K562 (cell line): ENCODE measurements at regions not wholly inside any gene's neighbourhood (a gene's known extent, or its start where the extent isn't known, plus 50 kb on each side); places are given as distances from the start of the nearest gene placed in this dataset.

ENCODE experiments used
- ATAC-seq: fragments of 200-7000 bp; cut with Tn5 transposase; 3 replicates; pipeline ENCODE4 v1.9.1; 2020; ENCODE audit warnings: moderate library complexity
- BruUV-seq: library from RNA; stranded (reverse); fragments of 400-500 nt; replicated peaks from 2 replicates; lab custom pipeline; 2021; lab: Mats Ljungman, UMichigan
- CTCF ChIA-PET: fragments of 300-600 bp; formaldehyde crosslinking; extraction: SDS; loops from one replicate; lab custom pipeline; 2021; ENCODE audit warnings: low intra/inter-chr PET ratio; lab: Yijun Ruan, JAX
- POLR2A ChIA-PET: fragments of 300-600, 350-650 bp; sonication (Branson Sonifier 250); formaldehyde crosslinking; extraction: SDS; loops from one replicate; lab custom pipeline; 2021; ENCODE audit warnings: antibody characterized with exemption, inconsistent platforms; lab: Yijun Ruan, JAX
- DNase-seq, 4 experiments: peaks; one replicate each; pipeline versions ENCODE4 v3.0.0 to v3.0.0-alpha.2; 2011 to 2018; ENCODE audit warnings: low spot score in 3 of 4, mixed read lengths in 3 of 4; ENCODE audit errors: extremely low read depth in 1 of 4
- FAIRE-seq: peaks from 2 replicates; lab custom pipeline; 2011; peaks lifted over from hg19 to GRCh38; lab: Jason Lieb, UNC
- H2AFZ ChIP-seq: 2 replicates; pipeline ENCODE4 v1.6.0; 2011; ENCODE audit warnings: low read depth, low read length, control low read depth, inconsistent platforms
- H3K27ac ChIP-seq: fragments of 200-600 bp; 3 replicates; pipeline ENCODE4 v1.8.0; 2011; ENCODE audit warnings: low read depth, mild to moderate bottlenecking, control low read depth, inconsistent platforms, low read length, moderate library complexity, mixed read lengths; ENCODE audit errors: extremely low read depth
- H3K27me3 ChIP-seq, 2 experiments: fragments of 300-600 bp in 1 of 2; 2 replicates in 1 of 2; 3 replicates in 1 of 2; pipeline versions ENCODE4 v1.6.0 to v1.8.0; 2011; ENCODE audit warnings: inconsistent platforms in 2 of 2, low read length in 2 of 2, mild to moderate bottlenecking in 1 of 2, mixed read lengths in 1 of 2, moderate library complexity in 1 of 2; ENCODE audit not compliant: control insufficient read depth in 2 of 2, insufficient read depth in 2 of 2
- H3K36me3 ChIP-seq: fragments of 300-600 bp; 3 replicates; pipeline ENCODE4 v1.8.0; 2011; ENCODE audit warnings: mild to moderate bottlenecking, low read length, inconsistent platforms; ENCODE audit not compliant: control insufficient read depth, insufficient read depth
- H3K4me1 ChIP-seq, 2 experiments: fragments of 200-600 bp in 1 of 2; replicated peaks in 1 of 2; 2 replicates in 1 of 2; 3 replicates in 1 of 2; pipeline versions ENCODE4 v1.5.1 to v1.8.0; 2011; ENCODE audit warnings: inconsistent platforms in 2 of 2, low read length in 2 of 2, mild to moderate bottlenecking in 1 of 2, mixed read lengths in 1 of 2, moderate library complexity in 1 of 2; ENCODE audit not compliant: control insufficient read depth in 2 of 2, insufficient read depth in 2 of 2
- H3K4me2 ChIP-seq: 2 replicates; pipeline ENCODE4 v1.6.1; 2011; ENCODE audit warnings: low read length, control low read depth, inconsistent platforms, mixed read lengths; ENCODE audit not compliant: insufficient read depth
- H3K4me3 ChIP-seq: fragments of 200-600 bp; sonication (generic), shearing (Covaris generic); 2 replicates; pipeline ENCODE4 v1.5.1; 2016; ENCODE audit warnings: control low read depth, inconsistent platforms
- H3K79me2 ChIP-seq: fragments of 200-600 bp; 3 replicates; pipeline ENCODE4 v1.8.0; 2011; ENCODE audit warnings: low read length, inconsistent platforms; ENCODE audit not compliant: control insufficient read depth, insufficient read depth
- H3K9ac ChIP-seq, 2 experiments: 2 replicates each; pipeline versions ENCODE4 v1.6.0 to v1.6.1; 2011; ENCODE audit warnings: low read depth in 2 of 2, low read length in 2 of 2, control low read depth in 1 of 2, inconsistent platforms in 1 of 2, mild to moderate bottlenecking in 1 of 2, mixed read lengths in 1 of 2; ENCODE audit not compliant: insufficient read depth in 1 of 2
- H3K9me1 ChIP-seq: one replicate; pipeline ENCODE4 v1.6.0; 2011; ENCODE audit warnings: inconsistent platforms, mild to moderate bottlenecking, low read length, moderate library complexity; ENCODE audit not compliant: control insufficient read depth, insufficient read depth
- H3K9me3 ChIP-seq: replicated peaks from 2 replicates; pipeline ENCODE4 v1.5.1; 2011; ENCODE audit warnings: low read depth, low read length, inconsistent platforms; ENCODE audit not compliant: control insufficient read depth, insufficient read depth
- H4K20me1 ChIP-seq: replicated peaks from 2 replicates; pipeline ENCODE4 v1.6.1; 2011; ENCODE audit warnings: low read length, inconsistent platforms, mixed read lengths; ENCODE audit not compliant: control insufficient read depth, insufficient read depth
- BDP1 ChIP-seq: IDR thresholded peaks from 3 replicates; pipeline ENCODE4 v1.6.1; 2011; ENCODE audit not compliant: insufficient read length, insufficient read depth
- CAMTA2 ChIP-seq: fragments of 250-450 bp; sonication (Bioruptor Pico); conservative IDR thresholded peaks from 2 replicates; pipeline ENCODE4 v1.5.1; 2022
- EZH2 ChIP-seq: IDR thresholded peaks from 2 replicates; pipeline ENCODE4 v1.6.1; 2012; ENCODE audit warnings: low read depth, mild to moderate bottlenecking, inconsistent platforms, low read length, borderline replicate concordance
- FOXP1 ChIP-seq: sonication (generic); formaldehyde crosslinking; IDR thresholded peaks from 2 replicates; pipeline ENCODE4 v1.8.0; 2022; ENCODE audit warnings: mild to moderate bottlenecking, missing genetic modification reagents
- MYBL2 ChIP-seq, 2 experiments: fragments of 450-650 bp in 1 of 2; sonication (generic) in 1 of 2; formaldehyde crosslinking in 1 of 2; IDR thresholded peaks; 2 replicates each; pipeline versions ENCODE4 v1.6.1 to v1.8.1; 2017 to 2022; ENCODE audit warnings: borderline replicate concordance in 1 of 2, inconsistent platforms in 1 of 2, low read depth in 1 of 2, mild to moderate bottlenecking in 1 of 2, missing genetic modification reagents in 1 of 2, moderate library complexity in 1 of 2
- RHOXF2B ChIP-seq: fragments of 250-450 bp; sonication (Bioruptor Pico); conservative IDR thresholded peaks from 2 replicates; pipeline ENCODE4 v1.5.1; 2021
- SIX5 ChIP-seq, 2 experiments: IDR thresholded peaks; 2 replicates each; pipeline ENCODE4 v1.6.1; 2011; ENCODE audit warnings: low read length in 2 of 2, borderline replicate concordance in 1 of 2, low read depth in 1 of 2, mild to moderate bottlenecking in 1 of 2, moderate library complexity in 1 of 2; ENCODE audit not compliant: insufficient read depth in 1 of 2
- SMARCE1 ChIP-seq: fragments of 450-650 bp; IDR thresholded peaks from 2 replicates; pipeline ENCODE4 v1.7.1; 2016; ENCODE audit warnings: mild to moderate bottlenecking
- SNIP1 ChIP-seq: fragments of 450-650 bp; IDR thresholded peaks from 2 replicates; pipeline ENCODE4 v1.7.1; 2017; ENCODE audit warnings: low read depth, mild to moderate bottlenecking
- TEAD2 ChIP-seq: fragments of 450-650 bp; IDR thresholded peaks from 2 replicates; pipeline ENCODE4 v1.6.1; 2016; ENCODE audit warnings: missing genetic modification characterization, control low read depth, missing compliant biosample characterization
- ZKSCAN8 ChIP-seq: fragments of 200-800 bp; sonication (Bioruptor generic); IDR thresholded peaks from 2 replicates; pipeline ENCODE4 v1.6.1; 2016; ENCODE audit warnings: missing genetic modification characterization, missing compliant biosample characterization
- ZNF668 ChIP-seq: fragments of 250-450 bp; sonication (Bioruptor Pico); IDR thresholded peaks from 2 replicates; pipeline ENCODE4 v1.8.0; 2022; ENCODE audit warnings: mild to moderate bottlenecking, inconsistent platforms
- WGBS: fragments of 100-300 bp; shearing (Covaris generic); methylation state at CpG from one replicate; pipeline ENCODE4 v1.1.6; 2016; ENCODE audit warnings: low coverage, mixed read lengths; ENCODE audit not compliant: insufficient coverage; ENCODE audit errors: missing lambda C conversion rate; 5-methylcytosine and 5-hydroxymethylcytosine counted together
- in situ Hi-C: fragments of 300-500 bp; cut with MboI; formaldehyde crosslinking; loops from 4 replicates; pipeline ENCODE4 v1.15.0; 2018; ENCODE audit warnings: inconsistent platforms, mixed read lengths
- intact Hi-C: fragments of 100-400 bp; cut with micrococcal nuclease; formaldehyde crosslinking; loops from 2 replicates; pipeline ENCODE4 v1.14.2; 2022
- TF ChIP-seq, protein P1 (sequence below): fragments of 150-350 bp; IDR thresholded peaks from 2 replicates; pipeline ENCODE4 v1.6.1; 2014; ENCODE audit warnings: low read depth, mild to moderate bottlenecking, low read length, borderline replicate concordance
- TF ChIP-seq, protein P2 (sequence below): fragments of 200-400 bp; formaldehyde crosslinking; IDR thresholded peaks from 2 replicates; pipeline ENCODE4 v1.6.1; 2017; ENCODE audit warnings: mild to moderate bottlenecking, low read depth, low read length, moderate library complexity
- TF ChIP-seq, protein P3 (sequence below): fragments of 250-450 bp; sonication (Bioruptor Pico); IDR thresholded peaks from 2 replicates; pipeline ENCODE4 v1.5.0; 2021; ENCODE audit warnings: mild to moderate bottlenecking, borderline replicate concordance

DNA sequence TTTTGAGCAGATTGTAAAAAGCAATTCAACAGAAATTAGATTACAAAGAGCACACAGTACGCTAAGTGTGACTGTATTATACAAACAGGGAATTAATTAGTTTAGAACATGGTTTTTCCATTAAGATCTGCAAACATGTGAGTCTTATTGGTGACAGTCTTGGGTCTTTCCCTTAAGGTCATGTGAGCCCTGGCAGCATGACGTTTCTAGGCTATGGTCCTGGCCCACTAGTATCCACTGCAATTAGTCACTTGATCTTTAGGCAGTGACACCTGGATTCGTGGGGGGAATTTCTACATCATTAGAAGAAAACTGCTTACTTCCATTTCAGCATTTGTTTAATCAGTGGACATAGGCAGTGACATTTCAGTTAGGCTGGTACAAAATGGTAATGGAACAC lies 360.2 kb upstream of the NR2F2 start:
- DNase-seq (no peak), FAIRE-seq (no peak), ATAC-seq (no peak)
- WGBS: 54% methylated on average over 3 of the region's 3 CpGs
- in situ Hi-C loops: no loop called here
- H3K36me3 ChIP-seq: no peaks in the 10 kb centered on the region
- H3K4me2 ChIP-seq: no peak overlapping the region
- H3K9ac ChIP-seq: no peak overlapping the region
- no TSS peak for BruUV-seq
- peaks cover 3% of the 10 kb centered on the region for H3K9me1 ChIP-seq
- H3K4me1 ChIP-seq: peaks cover 4 to 23% of the 10 kb centered on the region in 2 experiments; a peak in 3 of 5 replicates
- H3K79me2 ChIP-seq: no peaks in the 10 kb centered on the region
- no peak overlapping the region for H3K4me3 ChIP-seq
- intact Hi-C loops: no loop called here
- ChIA-PET CTCF (no interaction called here), POLR2A (no interaction called here)
- peak overlapping the region; percentile 7; the same call in 1 of the 2 replicates for H2AFZ ChIP-seq
- H3K27ac ChIP-seq: no peak overlapping the region
- H4K20me1 ChIP-seq: no peaks in the 10 kb centered on the region
- H3K27me3 ChIP-seq: no peaks in the 10 kb centered on the region
- no peaks in the 10 kb centered on the region; the same call in 1 of the 2 replicates for H3K9me3 ChIP-seq
- TF ChIP-seq RHOXF2B (CRISPR knock-in tag) (no peak), TEAD2 (tag) (no peak), ZKSCAN8 (CRISPR knock-in tag) (no peak), MYBL2 (IDR thresholded peaks at IDR 0.05; ENCODE audit: low read depth) (no peak), MYBL2 (CRISPR knock-in tag; IDR thresholded peaks at IDR 0.05; ENCODE audit: borderline replicate concordance) (no peak), BDP1 (no peak), EZH2 (no peak), SNIP1 (no peak), ZNF668 (CRISPR knock-in tag) (no peak), CAMTA2 (CRISPR knock-in tag) (no peak), SIX5 (IDR thresholded peaks at IDR 0.05; ENCODE audit: borderline replicate concordance in 1 of 2, insufficient read depth in 1 of 2, low read depth in 1 of 2, low read length in 2 of 2) (no peak), SMARCE1 (no peak), FOXP1 (CRISPR knock-in tag) (no peak)
- TF ChIP-seq, protein P1, sequence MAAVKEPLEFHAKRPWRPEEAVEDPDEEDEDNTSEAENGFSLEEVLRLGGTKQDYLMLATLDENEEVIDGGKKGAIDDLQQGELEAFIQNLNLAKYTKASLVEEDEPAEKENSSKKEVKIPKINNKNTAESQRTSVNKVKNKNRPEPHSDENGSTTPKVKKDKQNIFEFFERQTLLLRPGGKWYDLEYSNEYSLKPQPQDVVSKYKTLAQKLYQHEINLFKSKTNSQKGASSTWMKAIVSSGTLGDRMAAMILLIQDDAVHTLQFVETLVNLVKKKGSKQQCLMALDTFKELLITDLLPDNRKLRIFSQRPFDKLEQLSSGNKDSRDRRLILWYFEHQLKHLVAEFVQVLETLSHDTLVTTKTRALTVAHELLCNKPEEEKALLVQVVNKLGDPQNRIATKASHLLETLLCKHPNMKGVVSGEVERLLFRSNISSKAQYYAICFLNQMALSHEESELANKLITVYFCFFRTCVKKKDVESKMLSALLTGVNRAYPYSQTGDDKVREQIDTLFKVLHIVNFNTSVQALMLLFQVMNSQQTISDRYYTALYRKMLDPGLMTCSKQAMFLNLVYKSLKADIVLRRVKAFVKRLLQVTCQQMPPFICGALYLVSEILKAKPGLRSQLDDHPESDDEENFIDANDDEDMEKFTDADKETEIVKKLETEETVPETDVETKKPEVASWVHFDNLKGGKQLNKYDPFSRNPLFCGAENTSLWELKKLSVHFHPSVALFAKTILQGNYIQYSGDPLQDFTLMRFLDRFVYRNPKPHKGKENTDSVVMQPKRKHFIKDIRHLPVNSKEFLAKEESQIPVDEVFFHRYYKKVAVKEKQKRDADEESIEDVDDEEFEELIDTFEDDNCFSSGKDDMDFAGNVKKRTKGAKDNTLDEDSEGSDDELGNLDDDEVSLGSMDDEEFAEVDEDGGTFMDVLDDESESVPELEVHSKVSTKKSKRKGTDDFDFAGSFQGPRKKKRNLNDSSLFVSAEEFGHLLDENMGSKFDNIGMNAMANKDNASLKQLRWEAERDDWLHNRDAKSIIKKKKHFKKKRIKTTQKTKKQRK: no peak
- TF ChIP-seq, protein P2, sequence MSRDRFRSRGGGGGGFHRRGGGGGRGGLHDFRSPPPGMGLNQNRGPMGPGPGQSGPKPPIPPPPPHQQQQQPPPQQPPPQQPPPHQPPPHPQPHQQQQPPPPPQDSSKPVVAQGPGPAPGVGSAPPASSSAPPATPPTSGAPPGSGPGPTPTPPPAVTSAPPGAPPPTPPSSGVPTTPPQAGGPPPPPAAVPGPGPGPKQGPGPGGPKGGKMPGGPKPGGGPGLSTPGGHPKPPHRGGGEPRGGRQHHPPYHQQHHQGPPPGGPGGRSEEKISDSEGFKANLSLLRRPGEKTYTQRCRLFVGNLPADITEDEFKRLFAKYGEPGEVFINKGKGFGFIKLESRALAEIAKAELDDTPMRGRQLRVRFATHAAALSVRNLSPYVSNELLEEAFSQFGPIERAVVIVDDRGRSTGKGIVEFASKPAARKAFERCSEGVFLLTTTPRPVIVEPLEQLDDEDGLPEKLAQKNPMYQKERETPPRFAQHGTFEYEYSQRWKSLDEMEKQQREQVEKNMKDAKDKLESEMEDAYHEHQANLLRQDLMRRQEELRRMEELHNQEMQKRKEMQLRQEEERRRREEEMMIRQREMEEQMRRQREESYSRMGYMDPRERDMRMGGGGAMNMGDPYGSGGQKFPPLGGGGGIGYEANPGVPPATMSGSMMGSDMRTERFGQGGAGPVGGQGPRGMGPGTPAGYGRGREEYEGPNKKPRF: no peak
- TF ChIP-seq, protein P3, sequence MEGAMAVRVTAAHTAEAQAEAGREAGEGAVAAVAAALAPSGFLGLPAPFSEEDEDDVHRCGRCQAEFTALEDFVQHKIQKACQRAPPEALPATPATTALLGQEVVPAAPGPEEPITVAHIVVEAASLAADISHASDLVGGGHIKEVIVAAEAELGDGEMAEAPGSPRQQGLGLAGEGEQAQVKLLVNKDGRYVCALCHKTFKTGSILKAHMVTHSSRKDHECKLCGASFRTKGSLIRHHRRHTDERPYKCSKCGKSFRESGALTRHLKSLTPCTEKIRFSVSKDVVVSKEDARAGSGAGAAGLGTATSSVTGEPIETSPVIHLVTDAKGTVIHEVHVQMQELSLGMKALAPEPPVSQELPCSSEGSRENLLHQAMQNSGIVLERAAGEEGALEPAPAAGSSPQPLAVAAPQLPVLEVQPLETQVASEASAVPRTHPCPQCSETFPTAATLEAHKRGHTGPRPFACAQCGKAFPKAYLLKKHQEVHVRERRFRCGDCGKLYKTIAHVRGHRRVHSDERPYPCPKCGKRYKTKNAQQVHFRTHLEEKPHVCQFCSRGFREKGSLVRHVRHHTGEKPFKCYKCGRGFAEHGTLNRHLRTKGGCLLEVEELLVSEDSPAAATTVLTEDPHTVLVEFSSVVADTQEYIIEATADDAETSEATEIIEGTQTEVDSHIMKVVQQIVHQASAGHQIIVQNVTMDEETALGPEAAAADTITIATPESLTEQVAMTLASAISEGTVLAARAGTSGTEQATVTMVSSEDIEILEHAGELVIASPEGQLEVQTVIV (CRISPR knock-in tag): no peak
